NB4 (cell line): ENCODE measurements at regions not wholly inside any gene's neighbourhood (a gene's known extent, or its start where the extent isn't known, plus 50 kb on each side); places are given as distances from the start of the nearest gene placed in this dataset.

Experiments used
- CTCF ChIP-seq: IDR thresholded peaks from one replicate; pipeline ENCODE4 v1.5.1; 2012; ENCODE audit warnings: low read depth, low read length
- MAX ChIP-seq: IDR thresholded peaks from 2 replicates; pipeline ENCODE4 v1.6.1; 2011; ENCODE audit warnings: low read depth, low read length
- POLR2A ChIP-seq: IDR thresholded peaks from 2 replicates; pipeline ENCODE4 v1.6.1; 2011; ENCODE audit warnings: mild to moderate bottlenecking; ENCODE audit not compliant: insufficient read length; ENCODE audit errors: extremely low read depth

GRCh38 chr6:24016857-24017256, 109.2 kb upstream of the NRSN1 start:
- TF ChIP-seq CTCF, result no peak
- no peak for TF ChIP-seq POLR2A
- TF ChIP-seq MAX, result no peak
